ENCODE measurements at regions not wholly inside any gene's neighbourhood (a gene's known extent, or its start where the extent isn't known, plus 50 kb on each side); places are given as distances from the start of the nearest gene placed in this dataset.
A peak's percentile ranks its signal among the peaks of the same experiment; 100 is the strongest.
"Not testable (repeated sequence)": the region's sequence is repeated elsewhere in the genome, so short reads cannot be mapped to it uniquely, and the experiment has no call there.

DNA sequence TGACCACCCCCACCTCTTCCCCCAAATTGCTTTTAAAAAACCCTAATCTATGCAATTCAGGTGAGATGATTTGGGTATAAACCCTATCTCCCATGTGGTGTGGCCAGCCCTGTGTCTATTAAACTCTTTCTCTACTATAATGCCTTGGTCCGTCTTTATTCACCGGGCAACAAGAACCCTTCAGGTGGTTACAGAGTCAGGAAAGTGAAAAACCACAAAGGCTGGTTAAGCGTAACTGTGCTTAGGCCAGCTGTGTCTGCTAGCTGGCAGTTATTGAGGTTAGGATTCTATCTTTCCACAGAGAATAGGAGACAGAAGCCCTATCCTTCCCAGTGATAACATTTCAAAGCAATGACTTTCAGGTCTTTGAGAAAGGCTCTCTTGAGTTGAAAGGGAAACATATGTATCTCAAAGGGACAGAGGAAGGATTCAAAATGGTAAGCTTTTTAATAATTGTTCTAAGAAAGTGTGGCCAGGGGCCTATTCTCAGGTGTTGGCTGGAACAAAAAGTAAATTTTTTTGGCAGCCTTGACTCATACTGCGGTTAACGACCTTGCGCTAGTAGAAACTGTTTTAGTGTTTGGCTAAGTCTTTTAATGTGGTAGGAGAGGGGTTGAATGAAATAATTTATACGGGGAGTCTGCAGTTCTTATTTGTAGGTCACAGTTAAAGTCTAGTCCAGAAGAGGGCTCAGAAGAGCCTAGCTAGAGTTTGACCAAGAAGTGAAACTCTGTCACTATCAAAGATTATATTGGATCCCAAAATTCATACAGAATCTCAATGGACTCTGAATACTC is 89.0 kb downstream of the NPAP1 start:
- 83% methylated on average over 7 of the region's 7 CpGs for WGBS
- H3K4me1 ChIP-seq (ENCODE audit: control insufficient read depth, insufficient read depth, low read length) = no peaks in the 10 kb centered on the region
- H3K9me3 ChIP-seq (ENCODE audit: control insufficient read depth, low read length) = no peaks in the 10 kb centered on the region
- intact Hi-C loops (cut with DNase I) = no loop called here
- H3K27me3 ChIP-seq (ENCODE audit: control insufficient read depth, insufficient read depth) = no peaks in the 10 kb centered on the region
- H3K27ac ChIP-seq (ENCODE audit: low read length) = no peak overlapping the region
- H3K4me3 ChIP-seq (ENCODE audit: low read length) = no peak overlapping the region
- ATAC-seq = no peak
- no peak for DNase-seq

DNA sequence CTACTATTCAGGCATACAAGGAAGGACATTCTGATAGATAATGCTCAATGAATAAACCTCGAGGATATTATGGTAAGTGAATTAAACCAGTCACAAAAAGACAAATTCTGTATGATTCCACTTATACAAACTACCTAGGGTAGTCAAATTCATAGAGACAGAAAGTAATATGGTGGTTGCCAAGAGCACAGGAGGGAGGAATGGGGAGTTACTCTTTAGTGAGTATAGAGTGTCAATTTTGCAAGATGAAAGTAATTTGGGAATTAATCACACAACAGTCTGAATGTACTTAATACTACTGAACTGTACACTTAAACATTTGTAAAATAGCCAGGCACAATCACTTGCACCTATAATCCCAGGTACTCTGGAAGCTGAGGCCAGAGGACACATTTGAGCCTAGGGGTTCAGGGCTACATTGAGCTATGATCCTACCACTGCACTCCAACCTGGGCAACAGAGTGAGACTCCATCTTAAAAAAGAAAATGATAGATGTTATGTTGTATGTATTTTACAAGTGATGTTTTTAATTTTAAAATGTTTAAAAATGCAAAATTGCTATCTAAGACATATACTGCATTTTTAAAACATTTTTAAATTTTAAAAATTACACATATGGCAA is 91.0 kb downstream of the NPAP1 start:
- Histone ChIP-seq H3K4me1 (ENCODE audit: control insufficient read depth, insufficient read depth, low read length) (no peaks in the 10 kb centered on the region), H3K27me3 (ENCODE audit: control insufficient read depth, insufficient read depth) (no peaks in the 10 kb centered on the region), H3K4me3 (ENCODE audit: low read length) (no peak overlapping the region), H3K9me3 (ENCODE audit: control insufficient read depth, low read length) (no peaks in the 10 kb centered on the region), H3K27ac (ENCODE audit: low read length) (no peak overlapping the region)
- 53% methylated on average over 1 of the region's 1 CpG for WGBS
- ATAC-seq (no peak), DNase-seq (no peak)
- intact Hi-C loops (cut with DNase I) = no loop called here

GRCh38 chr15:24772266-24772665 is 96.7 kb downstream of the NPAP1 start:
- Histone ChIP-seq H3K27me3 (ENCODE audit: control insufficient read depth, insufficient read depth) (peaks cover 3% of the 10 kb centered on the region), H3K4me3 (ENCODE audit: low read length) (peak overlapping the region; percentile 37), H3K4me1 (ENCODE audit: control insufficient read depth, insufficient read depth, low read length) (no peaks in the 10 kb centered on the region), H3K27ac (ENCODE audit: low read length) (no peak overlapping the region), H3K9me3 (ENCODE audit: control insufficient read depth, low read length) (peaks cover 3% of the 10 kb centered on the region)
- 22% methylated on average over 6 of the region's 6 CpGs for WGBS
- intact Hi-C loops (cut with DNase I) = no loop called here
- ATAC-seq (no peak), DNase-seq (no peak)

- DNase-seq = peak; percentile 71 to 89 (median 88)
- ATAC-seq = peak; percentile 95 to 98
- peak overlapping the region; percentile 37 for H3K4me3 ChIP-seq (ENCODE audit: low read length)
- H3K27me3 ChIP-seq (ENCODE audit: control insufficient read depth, insufficient read depth) = peaks cover 3% of the 10 kb centered on the region
- intact Hi-C loops (cut with DNase I) = no loop called here
- peaks cover 3% of the 10 kb centered on the region for H3K9me3 ChIP-seq (ENCODE audit: control insufficient read depth, low read length)
- no peak overlapping the region for H3K27ac ChIP-seq (ENCODE audit: low read length)
- no peaks in the 10 kb centered on the region for H3K4me1 ChIP-seq (ENCODE audit: control insufficient read depth, insufficient read depth, low read length)
- 28% methylated on average over 47 of the region's 47 CpGs for whole genome bisulfite sequencing
Observed at GRCh38 chr15:24772686-24773373, 97.3 kb downstream of the NPAP1 start.

DNA sequence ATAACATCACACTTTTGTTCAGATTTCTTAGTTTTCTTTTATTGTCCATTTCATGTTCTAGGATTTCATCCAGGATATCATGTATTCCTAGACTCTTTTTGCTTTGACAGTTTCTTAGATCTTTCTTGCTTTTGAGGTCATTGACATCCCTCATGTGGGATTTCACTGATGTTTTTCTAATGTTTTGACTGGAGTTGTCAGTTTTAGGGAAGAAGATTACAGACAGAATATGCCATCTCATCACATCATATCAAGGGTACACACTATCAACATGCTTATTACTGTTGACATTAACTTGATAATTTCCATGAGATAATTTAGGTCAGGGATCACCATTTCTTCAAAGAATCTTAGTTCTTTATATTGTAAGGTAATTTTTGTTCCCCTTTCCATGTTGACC is 101.7 kb downstream of the NPAP1 start:
- Histone ChIP-seq H3K27ac (ENCODE audit: low read length) (no peak overlapping the region), H3K4me3 (ENCODE audit: low read length) (no peak overlapping the region), H3K4me1 (ENCODE audit: control insufficient read depth, insufficient read depth, low read length) (no peaks in the 10 kb centered on the region), H3K9me3 (ENCODE audit: control insufficient read depth, low read length) (peaks cover 2% of the 10 kb centered on the region), H3K27me3 (ENCODE audit: control insufficient read depth, insufficient read depth) (peaks cover 3% of the 10 kb centered on the region)
- no peak for ATAC-seq
- no peak for DNase-seq
- intact Hi-C loops (cut with DNase I) = no loop called here

DNA sequence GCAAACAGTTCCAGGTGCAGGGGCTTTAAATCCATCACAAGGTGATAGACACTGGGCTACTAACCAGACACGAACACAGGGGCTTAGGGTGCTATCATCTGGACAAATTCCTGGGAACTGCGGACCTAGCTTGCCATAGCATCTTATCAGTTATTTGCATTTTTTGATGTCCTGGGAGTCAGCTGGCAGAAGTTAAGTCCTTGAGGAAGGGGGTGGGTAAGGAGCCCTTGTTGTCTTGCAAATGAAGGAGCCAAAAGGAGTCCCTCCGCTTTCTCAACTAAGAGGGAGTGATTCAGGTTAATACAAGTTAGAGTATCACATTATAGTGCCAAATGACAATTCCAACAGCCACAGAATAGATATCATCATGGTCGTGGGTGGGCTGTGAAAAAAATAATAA is 108.9 kb downstream of the NPAP1 start:
- DNase-seq (no peak), ATAC-seq (no peak)
- no peaks in the 10 kb centered on the region for H3K4me1 ChIP-seq (ENCODE audit: control insufficient read depth, insufficient read depth, low read length)
- 37% methylated on average over 4 of the region's 4 CpGs for WGBS
- intact Hi-C loops (cut with DNase I) = no loop called here
- no peaks in the 10 kb centered on the region for H3K27me3 ChIP-seq (ENCODE audit: control insufficient read depth, insufficient read depth)
- no peak overlapping the region for H3K4me3 ChIP-seq (ENCODE audit: low read length)
- H3K27ac ChIP-seq (ENCODE audit: low read length) = no peak overlapping the region
- H3K9me3 ChIP-seq (ENCODE audit: control insufficient read depth, low read length) = no peaks in the 10 kb centered on the region

DNA sequence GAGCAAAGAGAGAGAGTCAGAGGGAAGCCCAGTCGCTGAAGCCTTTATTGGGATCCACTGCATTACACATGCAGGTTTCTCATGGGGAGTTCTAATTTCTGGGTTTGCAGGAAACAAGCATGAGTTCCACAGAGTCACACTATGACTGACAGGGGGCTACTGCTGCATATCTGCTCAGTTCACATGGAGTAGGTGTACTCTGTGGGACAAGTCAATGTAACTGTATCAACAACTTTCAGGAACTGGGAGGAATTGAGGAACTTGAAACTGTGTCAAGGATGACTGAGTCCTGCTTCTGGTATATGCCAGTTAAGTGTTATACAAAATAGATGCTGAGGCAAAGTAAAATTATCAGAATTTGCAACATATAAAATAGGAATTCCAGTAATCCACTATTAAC is 110.8 kb downstream of the NPAP1 start:
- ATAC-seq (no peak), DNase-seq (no peak)
- Histone ChIP-seq H3K27me3 (ENCODE audit: control insufficient read depth, insufficient read depth) (no peaks in the 10 kb centered on the region), H3K4me3 (ENCODE audit: low read length) (no peak overlapping the region), H3K9me3 (ENCODE audit: control insufficient read depth, low read length) (no peaks in the 10 kb centered on the region), H3K4me1 (ENCODE audit: control insufficient read depth, insufficient read depth, low read length) (no peaks in the 10 kb centered on the region), H3K27ac (ENCODE audit: low read length) (no peak overlapping the region)
- intact Hi-C loops (cut with DNase I) = no loop called here
- 73% methylated on average over 1 of the region's 1 CpG for WGBS

DNA sequence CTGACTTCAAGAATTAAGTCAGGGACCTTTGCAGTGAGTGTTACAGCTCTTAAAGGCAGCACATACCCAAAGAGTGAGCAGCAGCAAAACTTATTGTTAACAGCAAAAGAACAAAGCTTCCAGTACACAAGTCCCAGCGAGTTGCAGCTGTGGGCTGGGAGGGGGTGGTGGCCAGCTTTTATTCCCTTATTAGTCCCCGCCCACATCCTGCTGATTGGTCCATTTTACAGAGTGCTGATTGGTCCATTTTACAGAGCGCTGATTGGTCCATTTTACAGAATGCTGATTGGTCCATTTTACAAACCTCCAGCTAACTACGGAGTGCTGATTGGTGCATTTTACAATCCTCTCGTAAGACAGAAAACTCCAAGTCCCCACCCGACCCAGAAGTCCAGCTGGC is 127.0 kb downstream of the NPAP1 start:
- H3K27ac ChIP-seq (ENCODE audit: low read length); H3K27me3 ChIP-seq (ENCODE audit: control insufficient read depth, insufficient read depth); DNase-seq; ATAC-seq; H3K4me3 ChIP-seq (ENCODE audit: low read length); H3K4me1 ChIP-seq (ENCODE audit: control insufficient read depth, insufficient read depth, low read length); H3K9me3 ChIP-seq (ENCODE audit: control insufficient read depth, low read length); intact Hi-C loops (cut with DNase I): not testable (repeated sequence)
- WGBS = 68% methylated on average over 6 of the region's 6 CpGs

DNA sequence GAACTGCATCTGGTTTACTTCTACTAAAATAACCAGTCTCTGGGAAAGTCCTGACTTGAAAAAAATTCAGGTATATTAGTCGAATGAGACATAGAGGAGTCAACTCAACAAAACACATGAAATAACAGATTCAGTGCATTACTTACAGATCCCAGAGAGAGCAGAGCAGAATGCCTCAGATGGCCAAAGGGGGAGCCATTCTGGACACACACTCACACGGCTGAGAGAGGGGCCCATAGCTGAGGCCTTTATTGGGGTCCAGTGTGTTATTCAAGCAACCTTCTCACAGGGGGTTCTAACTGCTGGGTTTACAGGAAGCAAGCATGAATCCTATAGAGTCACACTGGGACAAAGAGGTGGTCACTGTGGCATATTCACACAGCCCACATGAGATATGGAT is 135.1 kb upstream of the SNRPN start:
- WGBS = 52% methylated on average over 2 of the region's 2 CpGs

GRCh38 chr15:24823473-24823872 is 131.3 kb upstream of the SNRPN start:
- 44% methylated on average over 11 of the region's 11 CpGs for WGBS
- Histone ChIP-seq H3K27ac (ENCODE audit: low read length) (no peak overlapping the region), H3K4me3 (ENCODE audit: low read length) (no peak overlapping the region), H3K4me1 (ENCODE audit: control insufficient read depth, insufficient read depth, low read length) (no peaks in the 10 kb centered on the region), H3K9me3 (ENCODE audit: control insufficient read depth, low read length) (peaks cover 2% of the 10 kb centered on the region), H3K27me3 (ENCODE audit: control insufficient read depth, insufficient read depth) (no peaks in the 10 kb centered on the region)
- peak; percentile 63 to 72 for ATAC-seq
- peak; percentile 39 to 79 (median 70) for DNase-seq
- intact Hi-C loops (cut with DNase I) = no loop called here

More for the DNA sequence above, 135.1 kb upstream of the SNRPN start:
- intact Hi-C loops (cut with DNase I) = no loop called here
- Histone ChIP-seq H3K9me3 (ENCODE audit: control insufficient read depth, low read length) (no peaks in the 10 kb centered on the region), H3K4me3 (ENCODE audit: low read length) (no peak overlapping the region), H3K27ac (ENCODE audit: low read length) (no peak overlapping the region), H3K27me3 (ENCODE audit: control insufficient read depth, insufficient read depth) (no peaks in the 10 kb centered on the region), H3K4me1 (ENCODE audit: control insufficient read depth, insufficient read depth, low read length) (no peaks in the 10 kb centered on the region)
- DNase-seq (no peak), ATAC-seq (no peak)

DNA sequence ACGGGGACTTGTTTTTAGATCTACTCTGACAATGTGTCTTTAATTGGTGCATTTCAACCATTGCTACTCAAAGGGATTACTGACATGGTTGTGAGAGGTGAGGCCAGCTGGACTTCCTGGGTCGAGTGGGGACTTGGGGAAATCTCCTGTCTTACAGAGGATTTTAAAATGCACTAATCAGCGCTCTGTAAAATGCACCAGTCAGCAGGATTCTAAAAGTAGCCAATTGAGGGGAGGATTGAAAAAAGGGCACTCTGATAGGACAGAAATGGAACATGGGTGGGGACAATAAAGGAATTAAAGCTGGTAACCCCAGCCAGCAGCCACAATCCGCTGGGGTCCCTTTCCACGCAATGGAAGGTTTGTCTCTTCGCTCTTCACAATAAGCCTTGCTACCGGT is 122.5 kb upstream of the SNRPN start:
- H3K9me3 ChIP-seq (ENCODE audit: control insufficient read depth, low read length) = no peaks in the 10 kb centered on the region
- intact Hi-C loops (cut with DNase I) = no loop called here
- H3K4me3 ChIP-seq (ENCODE audit: low read length) = no peak overlapping the region
- 71% methylated on average over 7 of the region's 7 CpGs for WGBS
- DNase-seq (no peak), ATAC-seq (no peak)
- no peak overlapping the region for H3K27ac ChIP-seq (ENCODE audit: low read length)
- no peaks in the 10 kb centered on the region for H3K27me3 ChIP-seq (ENCODE audit: control insufficient read depth, insufficient read depth)
- no peaks in the 10 kb centered on the region for H3K4me1 ChIP-seq (ENCODE audit: control insufficient read depth, insufficient read depth, low read length)

Data from right cardiac atrium (tissue), 5 donors.